A549 (cell line): ENCODE measurements at regions not wholly inside any gene's neighbourhood (a gene's known extent, or its start where the extent isn't known, plus 50 kb on each side); places are given as distances from the start of the nearest gene placed in this dataset.

ENCODE experiments used
- FOSL2 ChIP-seq, 2 experiments: fragments of 450-650 bp in 1 of 2; fragments of >200 bp in 1 of 2; sonication (Bioruptor Twin) in 1 of 2; formaldehyde crosslinking; IDR thresholded peaks; 2 replicates each; pipeline versions ENCODE4 v1.5.0 to v1.6.1; 2016 to 2020; ENCODE audit warnings: mild to moderate bottlenecking in 1 of 2, moderate library complexity in 1 of 2
- GATA3 ChIP-seq: IDR thresholded peaks from 2 replicates; pipeline ENCODE4 v1.6.1; 2012; ENCODE audit warnings: borderline replicate concordance
- KDM1A ChIP-seq: fragments of 200-600 bp; sonication (generic); IDR thresholded peaks from 2 replicates; pipeline ENCODE4 v1.6.1; 2016; ENCODE audit warnings: low read depth, mild to moderate bottlenecking
- POLR2A ChIP-seq: IDR thresholded peaks from 2 replicates; pipeline ENCODE4 v1.6.1; 2012; ENCODE audit warnings: mild to moderate bottlenecking, low read length
- RAD21 ChIP-seq, 2 experiments: fragments of >200 bp in 1 of 2; sonication (Bioruptor Twin) in 1 of 2; formaldehyde crosslinking in 1 of 2; IDR thresholded peaks in 1 of 2; conservative IDR thresholded peaks in 1 of 2; 2 replicates in 1 of 2; 3 replicates in 1 of 2; pipeline ENCODE4 v1.6.1; 2012 to 2018; ENCODE audit warnings: inconsistent platforms in 1 of 2
- RFX5 ChIP-seq: fragments of 450-650 bp; IDR thresholded peaks from 2 replicates; pipeline ENCODE4 v1.7.1; 2014; ENCODE audit warnings: antibody characterized with exemption, mild to moderate bottlenecking, moderate library complexity
- TF ChIP-seq, protein P1 (sequence below): fragments of >200 bp; sonication (Bioruptor Twin); formaldehyde crosslinking; IDR thresholded peaks from 3 replicates; pipeline ENCODE4 v1.5.1; 2016
- TF ChIP-seq, protein P2 (sequence below): fragments of 250-450 bp; sonication (Bioruptor Pico); IDR thresholded peaks from 2 replicates; pipeline ENCODE4 v1.5.0; 2021; ENCODE audit warnings: mild to moderate bottlenecking, moderate library complexity, borderline replicate concordance

DNA sequence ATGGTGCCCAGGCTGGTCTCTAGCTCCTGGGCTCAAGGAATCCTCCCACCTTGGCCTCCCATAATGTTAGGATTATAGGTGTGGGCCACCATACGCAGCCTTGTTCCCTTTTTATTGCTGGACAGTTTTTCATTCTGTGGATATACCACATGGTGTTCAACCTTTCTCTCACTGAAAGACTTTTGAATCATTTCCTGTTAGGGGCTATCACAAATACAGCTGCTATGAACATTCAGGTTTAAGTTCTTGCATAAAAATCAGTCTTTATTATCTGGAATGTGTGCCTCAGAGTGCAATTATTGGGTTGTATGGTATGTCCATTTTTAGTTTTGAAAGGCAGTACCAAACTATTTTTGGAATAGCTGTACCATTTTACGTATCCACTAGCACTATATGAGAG, 647.2 kb downstream of the LIG4 start:
- TF ChIP-seq, protein P1, sequence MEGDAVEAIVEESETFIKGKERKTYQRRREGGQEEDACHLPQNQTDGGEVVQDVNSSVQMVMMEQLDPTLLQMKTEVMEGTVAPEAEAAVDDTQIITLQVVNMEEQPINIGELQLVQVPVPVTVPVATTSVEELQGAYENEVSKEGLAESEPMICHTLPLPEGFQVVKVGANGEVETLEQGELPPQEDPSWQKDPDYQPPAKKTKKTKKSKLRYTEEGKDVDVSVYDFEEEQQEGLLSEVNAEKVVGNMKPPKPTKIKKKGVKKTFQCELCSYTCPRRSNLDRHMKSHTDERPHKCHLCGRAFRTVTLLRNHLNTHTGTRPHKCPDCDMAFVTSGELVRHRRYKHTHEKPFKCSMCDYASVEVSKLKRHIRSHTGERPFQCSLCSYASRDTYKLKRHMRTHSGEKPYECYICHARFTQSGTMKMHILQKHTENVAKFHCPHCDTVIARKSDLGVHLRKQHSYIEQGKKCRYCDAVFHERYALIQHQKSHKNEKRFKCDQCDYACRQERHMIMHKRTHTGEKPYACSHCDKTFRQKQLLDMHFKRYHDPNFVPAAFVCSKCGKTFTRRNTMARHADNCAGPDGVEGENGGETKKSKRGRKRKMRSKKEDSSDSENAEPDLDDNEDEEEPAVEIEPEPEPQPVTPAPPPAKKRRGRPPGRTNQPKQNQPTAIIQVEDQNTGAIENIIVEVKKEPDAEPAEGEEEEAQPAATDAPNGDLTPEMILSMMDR, result no peak
- TF ChIP-seq FOSL2 (IDR thresholded peaks at IDR 0.05) (no peak), FOSL2 (CRISPR knock-in tag; IDR thresholded peaks at IDR 0.05) (no peak), POLR2A (no peak), RAD21 (conservative IDR thresholded peaks at IDR 0.05 in 1 of 2, IDR thresholded peaks at IDR 0.05 in 1 of 2) (no peak), RFX5 (no peak), KDM1A (no peak), GATA3 (no peak)
- TF ChIP-seq, protein P2, sequence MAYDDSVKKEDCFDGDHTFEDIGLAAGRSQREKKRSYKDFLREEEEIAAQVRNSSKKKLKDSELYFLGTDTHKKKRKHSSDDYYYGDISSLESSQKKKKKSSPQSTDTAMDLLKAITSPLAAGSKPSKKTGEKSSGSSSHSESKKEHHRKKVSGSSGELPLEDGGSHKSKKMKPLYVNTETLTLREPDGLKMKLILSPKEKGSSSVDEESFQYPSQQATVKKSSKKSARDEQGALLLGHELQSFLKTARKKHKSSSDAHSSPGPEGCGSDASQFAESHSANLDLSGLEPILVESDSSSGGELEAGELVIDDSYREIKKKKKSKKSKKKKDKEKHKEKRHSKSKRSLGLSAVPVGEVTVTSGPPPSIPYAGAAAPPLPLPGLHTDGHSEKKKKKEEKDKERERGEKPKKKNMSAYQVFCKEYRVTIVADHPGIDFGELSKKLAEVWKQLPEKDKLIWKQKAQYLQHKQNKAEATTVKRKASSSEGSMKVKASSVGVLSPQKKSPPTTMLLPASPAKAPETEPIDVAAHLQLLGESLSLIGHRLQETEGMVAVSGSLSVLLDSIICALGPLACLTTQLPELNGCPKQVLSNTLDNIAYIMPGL (CRISPR knock-in tag), result no peak
